ENCODE measurements at regions not wholly inside any gene's neighbourhood (a gene's known extent, or its start where the extent isn't known, plus 50 kb on each side); places are given as distances from the start of the nearest gene placed in this dataset.

GRCh38 chr9:13971415-13971814 lies 342.5 kb downstream of the NFIB start:
- Mint-ChIP-seq H3K4me1 (ENCODE audit: low read depth) (no peaks in the 10 kb centered on the region), H3K4me3 (no peak overlapping the region), H3K27me3 (ENCODE audit: low read depth) (no peaks in the 10 kb centered on the region), H3K36me3 (ENCODE audit: insufficient read depth) (no peaks in the 10 kb centered on the region), H3K9me3 (peaks cover 5% of the 10 kb centered on the region)
- ATAC-seq (no peak), DNase-seq (no peak)

DNA sequence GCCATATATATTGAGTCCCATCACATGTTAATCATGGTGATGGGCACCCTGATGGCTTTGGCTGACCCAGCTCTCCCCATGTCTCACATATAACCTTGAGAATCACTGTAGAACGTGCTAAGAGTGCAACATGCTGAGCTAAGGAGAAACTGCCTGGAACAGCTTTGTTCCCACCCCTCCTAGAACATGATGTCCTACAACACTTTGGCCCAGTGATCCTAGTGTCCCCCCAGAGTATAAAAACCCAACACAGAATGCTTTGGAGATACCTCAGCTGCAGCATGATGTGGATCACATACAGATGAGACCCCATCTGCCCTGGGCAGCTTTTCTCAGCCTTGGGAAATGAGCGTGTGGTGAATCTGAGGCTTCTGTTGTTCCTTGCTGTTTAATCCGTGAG lies 343.5 kb downstream of the NFIB start:
- H3K4me1 Mint-ChIP-seq (ENCODE audit: low read depth), result no peaks in the 10 kb centered on the region
- H3K27me3 Mint-ChIP-seq (ENCODE audit: low read depth), result no peaks in the 10 kb centered on the region
- H3K9me3 Mint-ChIP-seq, result peaks cover 5% of the 10 kb centered on the region
- ATAC-seq, result no peak
- DNase-seq, result no peak
- no peak overlapping the region for H3K4me3 Mint-ChIP-seq
- no peaks in the 10 kb centered on the region for H3K36me3 Mint-ChIP-seq (ENCODE audit: insufficient read depth)

GRCh38 chr9:13970018-13970417 lies 343.9 kb downstream of the NFIB start:
- H3K4me1 Mint-ChIP-seq (ENCODE audit: low read depth), result no peaks in the 10 kb centered on the region
- DNase-seq (no peak), ATAC-seq (no peak)
- H3K4me3 Mint-ChIP-seq, result no peak overlapping the region
- no peaks in the 10 kb centered on the region for H3K27me3 Mint-ChIP-seq (ENCODE audit: low read depth)
- H3K36me3 Mint-ChIP-seq (ENCODE audit: insufficient read depth), result no peaks in the 10 kb centered on the region
- peaks cover 5% of the 10 kb centered on the region for H3K9me3 Mint-ChIP-seq

GRCh38 chr9:13967438-13967837 lies 346.5 kb downstream of the NFIB start:
- Mint-ChIP-seq H3K9me3 (peaks cover 5% of the 10 kb centered on the region), H3K27me3 (ENCODE audit: low read depth) (no peaks in the 10 kb centered on the region), H3K36me3 (ENCODE audit: insufficient read depth) (no peaks in the 10 kb centered on the region), H3K4me3 (no peak overlapping the region), H3K4me1 (ENCODE audit: low read depth) (no peaks in the 10 kb centered on the region)
- no peak for DNase-seq
- no peak for ATAC-seq

GRCh38 chr9:13967011-13967410 lies 346.9 kb downstream of the NFIB start:
- peaks cover 5% of the 10 kb centered on the region for H3K9me3 Mint-ChIP-seq
- no peaks in the 10 kb centered on the region for H3K4me1 Mint-ChIP-seq (ENCODE audit: low read depth)
- H3K36me3 Mint-ChIP-seq (ENCODE audit: insufficient read depth), result no peaks in the 10 kb centered on the region
- no peaks in the 10 kb centered on the region for H3K27me3 Mint-ChIP-seq (ENCODE audit: low read depth)
- ATAC-seq (no peak), DNase-seq (no peak)
- H3K4me3 Mint-ChIP-seq, result no peak overlapping the region

DNA sequence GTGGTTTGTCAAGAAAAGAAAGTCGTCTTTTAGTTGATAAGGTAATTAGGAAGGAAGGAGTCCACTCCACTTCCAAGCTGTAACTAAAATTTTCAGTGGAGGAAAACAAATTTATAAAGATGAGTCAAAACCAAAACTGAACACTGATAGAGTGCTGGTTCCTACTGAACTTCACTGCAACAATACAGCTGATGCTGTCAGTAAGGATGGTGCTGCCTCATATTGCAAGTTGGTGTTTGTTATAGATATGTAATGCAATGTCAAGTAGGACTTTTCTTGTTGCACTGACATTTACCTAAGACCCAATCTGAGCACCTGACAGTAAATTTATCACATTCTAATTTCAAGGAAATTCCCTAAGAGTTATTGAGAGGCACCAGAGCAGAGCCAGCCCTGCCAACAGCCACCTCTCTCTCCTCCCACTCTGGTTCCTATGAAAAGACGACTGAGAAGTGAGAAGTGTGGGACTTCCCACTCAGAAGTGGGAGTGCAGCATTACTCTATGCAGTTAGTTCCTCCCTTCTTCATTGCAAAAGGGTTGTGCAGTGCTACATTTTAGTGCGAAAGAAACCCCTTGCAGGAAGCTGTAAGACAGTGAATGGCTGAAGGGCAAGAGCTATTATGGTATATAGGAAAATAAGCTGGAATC lies 350.8 kb downstream of the NFIB start:
- Mint-ChIP-seq H3K9me3 (no peaks in the 10 kb centered on the region), H3K27me3 (ENCODE audit: low read depth) (no peaks in the 10 kb centered on the region), H3K4me3 (no peak overlapping the region), H3K36me3 (ENCODE audit: insufficient read depth) (no peaks in the 10 kb centered on the region), H3K4me1 (ENCODE audit: low read depth) (no peaks in the 10 kb centered on the region)
- DNase-seq, result no peak
- ATAC-seq, result no peak

DNA sequence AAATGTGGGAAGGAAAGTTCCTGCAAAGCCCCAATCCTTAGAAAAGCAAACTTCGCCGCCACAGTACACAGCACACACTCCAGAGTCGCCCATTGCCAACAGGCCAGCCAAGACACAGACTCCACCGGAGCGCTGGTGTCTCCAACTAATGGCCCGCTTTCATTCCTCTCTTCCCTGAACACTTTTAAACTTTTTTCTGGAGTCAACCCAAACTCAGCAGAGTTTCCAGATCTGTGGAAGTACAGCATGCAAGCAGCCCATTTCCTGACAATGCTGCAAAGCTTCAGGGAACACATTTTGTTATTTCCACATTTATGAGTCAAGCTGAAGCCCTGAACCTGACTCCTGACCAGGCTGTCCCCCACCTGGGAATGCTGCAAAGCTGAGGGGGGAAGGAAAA lies 351.9 kb downstream of the NFIB start:
- ATAC-seq (no peak), DNase-seq (no peak)
- H3K36me3 Mint-ChIP-seq (ENCODE audit: insufficient read depth), result no peaks in the 10 kb centered on the region
- H3K4me3 Mint-ChIP-seq, result no peak overlapping the region
- no peaks in the 10 kb centered on the region for H3K27me3 Mint-ChIP-seq (ENCODE audit: low read depth)
- H3K4me1 Mint-ChIP-seq (ENCODE audit: low read depth), result no peaks in the 10 kb centered on the region
- H3K9me3 Mint-ChIP-seq, result no peaks in the 10 kb centered on the region

GRCh38 chr9:13960011-13960765 lies 353.8 kb downstream of the NFIB start:
- DNase-seq (no peak), ATAC-seq (no peak)
- no peaks in the 10 kb centered on the region for H3K36me3 Mint-ChIP-seq (ENCODE audit: insufficient read depth)
- no peak overlapping the region for H3K4me3 Mint-ChIP-seq
- H3K4me1 Mint-ChIP-seq (ENCODE audit: low read depth), result no peaks in the 10 kb centered on the region
- H3K9me3 Mint-ChIP-seq, result no peaks in the 10 kb centered on the region
- H3K27me3 Mint-ChIP-seq (ENCODE audit: low read depth), result no peaks in the 10 kb centered on the region

- ATAC-seq (no peak), DNase-seq (no peak)
- no peaks in the 10 kb centered on the region for H3K9me3 Mint-ChIP-seq
- no peak overlapping the region for H3K4me3 Mint-ChIP-seq
- no peaks in the 10 kb centered on the region for H3K27me3 Mint-ChIP-seq (ENCODE audit: low read depth)
- no peaks in the 10 kb centered on the region for H3K36me3 Mint-ChIP-seq (ENCODE audit: insufficient read depth)
- H3K4me1 Mint-ChIP-seq (ENCODE audit: low read depth), result no peaks in the 10 kb centered on the region
Observed at GRCh38 chr9:13958672-13959071, 355.3 kb downstream of the NFIB start.

- H3K9me3 Mint-ChIP-seq, result no peaks in the 10 kb centered on the region
- ATAC-seq, result no peak
- no peaks in the 10 kb centered on the region for H3K36me3 Mint-ChIP-seq (ENCODE audit: insufficient read depth)
- DNase-seq, result no peak
- no peaks in the 10 kb centered on the region for H3K4me1 Mint-ChIP-seq (ENCODE audit: low read depth)
- no peaks in the 10 kb centered on the region for H3K27me3 Mint-ChIP-seq (ENCODE audit: low read depth)
- no peak overlapping the region for H3K4me3 Mint-ChIP-seq
Observed at GRCh38 chr9:13957089-13957488, 356.9 kb downstream of the NFIB start.

DNA sequence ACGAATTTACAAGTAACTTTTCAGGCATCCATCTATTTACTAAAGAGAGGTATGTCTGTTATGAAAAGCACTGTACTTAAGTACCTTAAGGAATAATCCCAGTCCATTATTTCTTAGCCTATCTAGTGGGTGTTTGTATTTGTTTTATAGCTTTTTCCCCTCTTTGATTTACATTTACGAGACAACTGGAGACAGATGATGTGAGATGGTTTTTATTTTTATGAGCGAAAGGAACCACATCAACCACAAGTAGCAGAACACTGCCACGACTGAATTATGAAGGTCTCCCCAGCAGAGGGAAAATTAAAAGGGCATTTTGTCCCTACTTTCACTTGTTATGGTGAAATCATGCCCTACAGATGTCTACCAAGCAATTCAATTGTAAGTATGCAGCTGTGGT lies 357.8 kb downstream of the NFIB start:
- ATAC-seq (no peak), DNase-seq (no peak)
- no peaks in the 10 kb centered on the region for H3K27me3 Mint-ChIP-seq (ENCODE audit: low read depth)
- no peaks in the 10 kb centered on the region for H3K36me3 Mint-ChIP-seq (ENCODE audit: insufficient read depth)
- no peak overlapping the region for H3K4me3 Mint-ChIP-seq
- H3K9me3 Mint-ChIP-seq, result no peaks in the 10 kb centered on the region
- no peaks in the 10 kb centered on the region for H3K4me1 Mint-ChIP-seq (ENCODE audit: low read depth)

- no peaks in the 10 kb centered on the region for H3K36me3 Mint-ChIP-seq (ENCODE audit: insufficient read depth)
- DNase-seq (no peak), ATAC-seq (no peak)
- no peak overlapping the region for H3K4me3 Mint-ChIP-seq
- H3K4me1 Mint-ChIP-seq (ENCODE audit: low read depth), result no peaks in the 10 kb centered on the region
- H3K27me3 Mint-ChIP-seq (ENCODE audit: low read depth), result no peaks in the 10 kb centered on the region
- peaks cover 7% of the 10 kb centered on the region for H3K9me3 Mint-ChIP-seq
Observed at GRCh38 chr9:13952906-13953305, 361.0 kb downstream of the NFIB start.

- H3K36me3 Mint-ChIP-seq (ENCODE audit: insufficient read depth), result no peaks in the 10 kb centered on the region
Observed at GRCh38 chr9:13948037-13948436, 365.9 kb downstream of the NFIB start.

GRCh38 chr9:13943176-13943575 lies 370.8 kb downstream of the NFIB start:
- ATAC-seq, result no peak
- Mint-ChIP-seq H3K4me1 (ENCODE audit: low read depth) (no peaks in the 10 kb centered on the region), H3K36me3 (ENCODE audit: insufficient read depth) (no peaks in the 10 kb centered on the region), H3K4me3 (no peak overlapping the region), H3K9me3 (no peaks in the 10 kb centered on the region), H3K27me3 (ENCODE audit: low read depth) (no peaks in the 10 kb centered on the region)
- DNase-seq, result no peak

More at GRCh38 chr9:13948037-13948436, 365.9 kb downstream of the NFIB start:
- Mint-ChIP-seq H3K4me3 (no peak overlapping the region), H3K9me3 (peaks cover 7% of the 10 kb centered on the region), H3K4me1 (ENCODE audit: low read depth) (no peaks in the 10 kb centered on the region), H3K27me3 (ENCODE audit: low read depth) (no peaks in the 10 kb centered on the region)
- DNase-seq (no peak), ATAC-seq (no peak)

DNA sequence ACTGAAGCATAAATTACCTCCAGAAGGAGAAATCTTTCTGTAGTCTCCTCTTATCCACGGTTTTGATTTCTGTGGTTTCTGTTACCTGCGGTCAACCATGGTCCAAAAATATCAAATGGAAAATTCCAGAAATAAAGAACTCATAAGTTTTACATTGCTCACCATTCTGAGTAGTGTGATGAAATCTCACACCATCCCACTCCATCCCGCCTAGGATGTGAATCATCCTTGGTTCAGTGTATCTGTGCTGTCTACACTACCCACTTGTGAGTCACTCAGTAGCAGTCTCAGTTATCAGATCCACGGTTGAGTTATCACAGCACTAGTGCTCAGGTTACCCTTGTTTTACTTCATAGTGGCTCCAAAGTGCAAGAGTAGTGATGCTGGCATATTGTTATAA lies 371.2 kb downstream of the NFIB start:
- DNase-seq, result no peak
- no peaks in the 10 kb centered on the region for H3K9me3 Mint-ChIP-seq

More for the DNA sequence above, 371.2 kb downstream of the NFIB start:
- no peaks in the 10 kb centered on the region for H3K4me1 Mint-ChIP-seq (ENCODE audit: low read depth)
- H3K36me3 Mint-ChIP-seq (ENCODE audit: insufficient read depth), result no peaks in the 10 kb centered on the region
- H3K4me3 Mint-ChIP-seq, result no peak overlapping the region
- no peaks in the 10 kb centered on the region for H3K27me3 Mint-ChIP-seq (ENCODE audit: low read depth)
- ATAC-seq, result peak; percentile 82 to 85

Measured in activated T-cell treated with anti-CD3 and anti-CD28 coated beads, Interleukin-2, amount 50 U/mL, for 4 hours (primary cell).